ENCODE measurements at regions not wholly inside any gene's neighbourhood (a gene's known extent, or its start where the extent isn't known, plus 50 kb on each side); places are given as distances from the start of the nearest gene placed in this dataset.

DNA sequence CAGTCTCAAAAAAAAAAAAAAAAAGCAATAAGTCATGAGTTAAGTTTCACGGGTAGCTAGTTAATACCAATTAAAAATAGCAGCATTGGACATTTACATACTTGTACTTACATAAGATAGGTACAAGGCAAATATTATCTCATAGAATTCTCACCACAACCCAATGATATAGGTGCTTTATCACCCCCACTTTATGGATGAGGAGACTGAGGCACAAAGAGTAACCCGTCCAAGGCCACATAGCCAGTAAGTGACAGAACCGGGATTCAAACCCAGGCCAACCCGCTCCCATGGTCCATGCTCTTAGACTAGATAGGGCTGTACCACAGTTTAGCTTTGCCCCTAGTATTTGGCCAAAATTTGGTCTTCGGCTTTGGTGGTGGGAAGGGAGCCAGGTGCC lies 132.5 kb upstream of the SLC45A1 start:
- no peaks in the 10 kb centered on the region for H3K36me3 ChIP-seq
- H3K27me3 ChIP-seq: no peaks in the 10 kb centered on the region
- H3K9me3 ChIP-seq: peaks cover 0 to under 1% (median 0%) of the 10 kb centered on the region in 11 donors
- no peak for DNase-seq
- H3K4me3 ChIP-seq: no peak overlapping the region
- H3K4me1 ChIP-seq: peaks cover 0 to 13% (median 0%) of the 10 kb centered on the region in 9 donors
- WGBS, 2 donors: 94 to 96% methylated on average over 5 of the region's 5 CpGs
- ATAC-seq: no peak
- intact Hi-C loops (cut with DNase I): no loop called here
- TF ChIP-seq, protein P1, sequence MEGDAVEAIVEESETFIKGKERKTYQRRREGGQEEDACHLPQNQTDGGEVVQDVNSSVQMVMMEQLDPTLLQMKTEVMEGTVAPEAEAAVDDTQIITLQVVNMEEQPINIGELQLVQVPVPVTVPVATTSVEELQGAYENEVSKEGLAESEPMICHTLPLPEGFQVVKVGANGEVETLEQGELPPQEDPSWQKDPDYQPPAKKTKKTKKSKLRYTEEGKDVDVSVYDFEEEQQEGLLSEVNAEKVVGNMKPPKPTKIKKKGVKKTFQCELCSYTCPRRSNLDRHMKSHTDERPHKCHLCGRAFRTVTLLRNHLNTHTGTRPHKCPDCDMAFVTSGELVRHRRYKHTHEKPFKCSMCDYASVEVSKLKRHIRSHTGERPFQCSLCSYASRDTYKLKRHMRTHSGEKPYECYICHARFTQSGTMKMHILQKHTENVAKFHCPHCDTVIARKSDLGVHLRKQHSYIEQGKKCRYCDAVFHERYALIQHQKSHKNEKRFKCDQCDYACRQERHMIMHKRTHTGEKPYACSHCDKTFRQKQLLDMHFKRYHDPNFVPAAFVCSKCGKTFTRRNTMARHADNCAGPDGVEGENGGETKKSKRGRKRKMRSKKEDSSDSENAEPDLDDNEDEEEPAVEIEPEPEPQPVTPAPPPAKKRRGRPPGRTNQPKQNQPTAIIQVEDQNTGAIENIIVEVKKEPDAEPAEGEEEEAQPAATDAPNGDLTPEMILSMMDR (IDR thresholded peaks at IDR 0.05): no peak
- no peak overlapping the region for H3K27ac ChIP-seq

DNA sequence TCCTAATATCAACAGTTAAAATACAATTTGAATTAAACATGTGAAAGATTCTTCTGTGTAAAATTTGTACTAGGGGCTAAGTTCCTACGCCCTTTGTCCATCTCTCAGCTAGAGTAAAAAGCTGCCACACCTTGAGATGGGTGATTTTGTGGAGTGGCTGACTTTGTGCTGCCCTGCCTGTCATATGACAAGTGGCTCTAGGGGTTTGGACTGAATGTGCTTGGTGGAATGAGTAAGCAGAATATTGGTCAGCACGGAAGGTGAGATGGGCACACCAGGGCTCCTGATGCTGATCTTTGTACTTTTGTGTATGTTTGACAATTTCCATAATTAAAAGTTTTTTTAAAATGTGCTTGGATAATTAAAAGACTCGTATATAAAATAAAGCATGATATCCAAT lies 133.6 kb upstream of the SLC45A1 start:
- H3K4me3 ChIP-seq: no peak overlapping the region
- DNase-seq (no peak), ATAC-seq (peak in 2 of 8 donors; percentile 68 to 82)
- H3K4me1 ChIP-seq: peaks cover 0 to 13% (median 0%) of the 10 kb centered on the region in 9 donors
- TF ChIP-seq, protein P1 (IDR thresholded peaks at IDR 0.05): no peak
- peaks cover 0 to 11% (median 6%) of the 10 kb centered on the region in 11 donors for H3K9me3 ChIP-seq
- intact Hi-C loops (cut with DNase I): no loop called here
- no peaks in the 10 kb centered on the region for H3K27me3 ChIP-seq
- no peak overlapping the region for H3K27ac ChIP-seq
- no peaks in the 10 kb centered on the region for H3K36me3 ChIP-seq
- WGBS, 2 donors: 93 to 95% methylated on average over 3 of the region's 3 CpGs

- peaks cover 0 to 13% (median 0%) of the 10 kb centered on the region in 9 donors for H3K4me1 ChIP-seq
- peak in 7 of 8 donors; percentile 15 to 81 (median 61) for ATAC-seq
- H3K27me3 ChIP-seq: no peaks in the 10 kb centered on the region
- TF ChIP-seq, protein P1 (IDR thresholded peaks at IDR 0.05): no peak
- peaks cover 0 to 25% (median 16%) of the 10 kb centered on the region in 11 donors for H3K9me3 ChIP-seq
- intact Hi-C loops (cut with DNase I): no loop called here
- DNase-seq: no peak
- peak overlapping the region in 1 of 10 donors; percentile 12 for H3K4me3 ChIP-seq
- no peaks in the 10 kb centered on the region for H3K36me3 ChIP-seq
- WGBS, 2 donors: 69 to 76% methylated on average over 12 of the region's 12 CpGs
- peak overlapping the region in 7 of 10 donors; percentile 0 to 80 (median 13) for H3K27ac ChIP-seq
Observed at GRCh38 chr1:8182034-8182761, 135.7 kb upstream of the SLC45A1 start.

GRCh38 chr1:8179132-8179793 lies 138.7 kb upstream of the SLC45A1 start:
- H3K36me3 ChIP-seq: no peaks in the 10 kb centered on the region
- peaks cover 0 to 25% (median 16%) of the 10 kb centered on the region in 11 donors for H3K9me3 ChIP-seq
- peaks cover 0 to 17% (median 7%) of the 10 kb centered on the region in 9 donors for H3K4me1 ChIP-seq
- TF ChIP-seq, protein P1 (IDR thresholded peaks at IDR 0.05): no peak
- WGBS, 2 donors: 95 to 100% methylated on average over 1 of the region's 1 CpG
- no peak for ATAC-seq
- intact Hi-C loops (cut with DNase I): no loop called here
- no peak overlapping the region for H3K27ac ChIP-seq
- DNase-seq: no peak
- no peak overlapping the region for H3K4me3 ChIP-seq
- no peaks in the 10 kb centered on the region for H3K27me3 ChIP-seq
